Keratinocyte (primary cell): ENCODE measurements at regions not wholly inside any gene's neighbourhood (a gene's known extent, or its start where the extent isn't known, plus 50 kb on each side); places are given as distances from the start of the nearest gene placed in this dataset.
"Not testable (repeated sequence)": the region's sequence is repeated elsewhere in the genome, so short reads cannot be mapped to it uniquely, and the experiment has no call there.

Experiments used
- DNase-seq: peaks from one replicate; pipeline ENCODE4 v3.0.0-alpha.2; 2011; ENCODE audit warnings: low read depth, missing footprints, low spot score
- FAIRE-seq: peaks from 2 replicates; lab custom pipeline; 2011; peaks lifted over from hg19 to GRCh38; lab: Jason Lieb, UNC
- H2AFZ ChIP-seq: 2 replicates; pipeline ENCODE4 v1.6.0; 2012; ENCODE audit warnings: low read length, control low read depth, inconsistent platforms; ENCODE audit not compliant: control insufficient read depth
- H3K27ac ChIP-seq: 2 replicates; pipeline ENCODE4 v1.5.1; 2011; ENCODE audit warnings: low read length; ENCODE audit not compliant: control insufficient read depth, insufficient read depth
- H3K27me3 ChIP-seq: 3 replicates; pipeline ENCODE4 v1.6.0; 2011; ENCODE audit warnings: low read length; ENCODE audit not compliant: control insufficient read depth, insufficient read depth; ENCODE audit errors: extremely low read depth
- H3K36me3 ChIP-seq, 2 experiments: 2 replicates in 1 of 2; 3 replicates in 1 of 2; pipeline ENCODE4 v1.5.1; 2011; ENCODE audit warnings: low read length in 2 of 2, mild to moderate bottlenecking in 1 of 2; ENCODE audit not compliant: control insufficient read depth in 2 of 2, insufficient read depth in 2 of 2; ENCODE audit errors: extremely low read depth in 1 of 2
- H3K4me1 ChIP-seq: 3 replicates; pipeline ENCODE4 v1.5.1; 2011; ENCODE audit warnings: low read length; ENCODE audit not compliant: control insufficient read depth, insufficient read depth; ENCODE audit errors: extremely low read depth
- H3K4me2 ChIP-seq: 3 replicates; pipeline ENCODE4 v1.6.0; 2011; ENCODE audit warnings: low read depth, low read length; ENCODE audit not compliant: control insufficient read depth, insufficient read depth; ENCODE audit errors: extremely low read depth
- H3K4me3 ChIP-seq, 3 experiments: fragments of 200-600 bp in 1 of 3; sonication (generic) in 1 of 3; 2 replicates in 2 of 3; 3 replicates in 1 of 3; pipeline ENCODE4 v1.5.1; 2011 to 2016; ENCODE audit warnings: low read length in 3 of 3, mild to moderate bottlenecking in 3 of 3, control low read depth in 2 of 3, inconsistent platforms in 1 of 3, low read depth in 1 of 3, mixed read lengths in 1 of 3, mixed run types in 1 of 3, moderate library complexity in 1 of 3; ENCODE audit not compliant: control insufficient read depth in 2 of 3, insufficient read depth in 2 of 3; ENCODE audit errors: extremely low read depth in 1 of 3
- H3K79me2 ChIP-seq: 2 replicates; pipeline ENCODE4 v1.6.0; 2012; ENCODE audit warnings: low read length; ENCODE audit not compliant: control insufficient read depth, insufficient read depth
- H3K9ac ChIP-seq: 3 replicates; pipeline ENCODE4 v1.6.0; 2011; ENCODE audit warnings: low read length; ENCODE audit not compliant: control insufficient read depth, insufficient read depth; ENCODE audit errors: extremely low read depth
- H3K9me1 ChIP-seq: 3 replicates; pipeline ENCODE4 v1.6.0; 2011; ENCODE audit warnings: low read length; ENCODE audit not compliant: control insufficient read depth, insufficient read depth; ENCODE audit errors: extremely low read depth
- H3K9me3 ChIP-seq: 2 replicates; pipeline ENCODE4 v1.5.1; 2012; ENCODE audit warnings: low read depth, low read length; ENCODE audit not compliant: control insufficient read depth
- H4K20me1 ChIP-seq: 3 replicates; pipeline ENCODE4 v1.6.0; 2011; ENCODE audit warnings: low read length; ENCODE audit not compliant: control insufficient read depth, insufficient read depth; ENCODE audit errors: extremely low read depth
- CTCF ChIP-seq, 3 experiments: IDR thresholded peaks in 1 of 3; conservative IDR thresholded peaks in 1 of 3; optimal IDR thresholded peaks in 1 of 3; 2 replicates in 2 of 3; 3 replicates in 1 of 3; pipeline versions ENCODE3 to v1.5.1; 2011; ENCODE audit warnings: low read length in 3 of 3, mild to moderate bottlenecking in 3 of 3, moderate library complexity in 2 of 3, control low read depth in 1 of 3, inconsistent platforms in 1 of 3; ENCODE audit not compliant: insufficient read depth in 2 of 3; ENCODE audit errors: extremely low read depth in 1 of 3
- EZH2 ChIP-seq: IDR thresholded peaks from one replicate; pipeline ENCODE4 v1.6.1; 2012; ENCODE audit warnings: inconsistent platforms, mild to moderate bottlenecking, low read length, moderate library complexity
- dilution Hi-C: fragments of 300-500 bp; cut with MboI; formaldehyde crosslinking; loops from one replicate; pipeline ENCODE4 v1.7.0; 2020; ENCODE audit warnings: low sequenced_read_pairs; ENCODE audit not compliant: extremely low pct_ligation_motif_present

DNA sequence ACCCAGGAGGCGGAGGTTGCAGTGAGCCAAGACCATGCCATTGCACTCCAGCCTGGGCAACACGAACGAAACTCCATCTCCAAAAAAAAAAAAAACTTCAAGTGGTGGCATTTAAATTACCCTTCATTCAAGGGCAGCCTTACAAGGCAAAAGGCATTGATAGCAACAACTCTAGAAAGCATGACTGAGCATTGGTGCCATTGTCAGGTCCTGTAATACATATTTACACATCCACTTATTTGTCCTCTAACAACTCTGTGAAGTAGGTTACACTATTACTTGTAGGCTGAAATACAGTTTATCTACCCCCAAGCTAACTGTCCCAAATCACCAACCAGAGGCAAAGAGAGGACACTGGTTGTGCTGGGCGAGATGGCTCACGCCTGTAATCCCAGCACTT is 52.7 kb upstream of the LARP1 start:
- H4K20me1 ChIP-seq = no peaks in the 10 kb centered on the region
- H3K9me3 ChIP-seq = no peaks in the 10 kb centered on the region
- H3K36me3 ChIP-seq = no peaks in the 10 kb centered on the region
- DNase-seq (no peak), FAIRE-seq (no peak)
- H2AFZ ChIP-seq = no peak overlapping the region
- H3K27ac ChIP-seq = no peak overlapping the region
- no peaks in the 10 kb centered on the region for H3K9me1 ChIP-seq
- no peak overlapping the region for H3K4me3 ChIP-seq
- H3K27me3 ChIP-seq = no peaks in the 10 kb centered on the region
- no peaks in the 10 kb centered on the region for H3K4me1 ChIP-seq
- H3K4me2 ChIP-seq = no peak overlapping the region
- dilution Hi-C loops = no loop called here
- H3K79me2 ChIP-seq = no peaks in the 10 kb centered on the region
- TF ChIP-seq EZH2 (no peak), CTCF (optimal IDR thresholded peaks at IDR 0.05 in 1 of 3, IDR thresholded peaks at IDR 0.05 in 1 of 3, conservative IDR thresholded peaks at IDR 0.05 in 1 of 3; ENCODE audit: extremely low read depth in 1 of 3, insufficient read depth in 2 of 3, low read length in 3 of 3) (no peak)
- H3K9ac ChIP-seq = no peak overlapping the region

- DNase-seq, H3K4me1 ChIP-seq, H4K20me1 ChIP-seq, dilution Hi-C loops, H3K4me3 ChIP-seq, H3K9me1 ChIP-seq, H3K79me2 ChIP-seq, H2AFZ ChIP-seq, H3K27me3 ChIP-seq, H3K9me3 ChIP-seq, H3K9ac ChIP-seq, FAIRE-seq, H3K4me2 ChIP-seq, H3K36me3 ChIP-seq, H3K27ac ChIP-seq: not testable (repeated sequence)
These were observed 53.5 kb upstream of the LARP1 start for GRCh38 chr5:154701725-154702124.

DNA sequence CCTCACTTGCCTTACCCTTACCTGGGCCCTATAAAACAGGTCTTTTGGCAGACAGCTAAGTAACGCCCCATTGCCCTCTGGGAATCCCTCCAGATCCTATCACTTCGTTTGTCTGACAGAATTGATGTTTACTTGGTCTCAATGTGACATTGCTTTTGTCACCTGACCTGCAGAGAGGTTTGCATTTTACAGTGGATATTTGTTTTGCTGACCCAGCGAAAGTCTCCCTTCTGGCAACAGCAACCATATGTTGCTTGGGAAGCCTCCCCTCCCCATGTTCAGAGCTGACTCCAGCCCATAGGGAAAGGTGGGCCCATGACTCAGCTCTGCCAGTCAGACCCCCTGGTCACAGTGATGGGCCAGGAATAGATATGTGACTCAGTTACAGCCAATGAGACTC is 54.0 kb upstream of the LARP1 start:
- dilution Hi-C loops = no loop called here
- no peaks in the 10 kb centered on the region for H4K20me1 ChIP-seq
- no peaks in the 10 kb centered on the region for H3K9me1 ChIP-seq
- no peaks in the 10 kb centered on the region for H3K4me1 ChIP-seq
- no peak overlapping the region for H3K4me3 ChIP-seq
- no peaks in the 10 kb centered on the region for H3K79me2 ChIP-seq
- H3K27ac ChIP-seq = no peak overlapping the region
- FAIRE-seq (no peak), DNase-seq (no peak)
- no peaks in the 10 kb centered on the region for H3K9me3 ChIP-seq
- no peaks in the 10 kb centered on the region for H3K36me3 ChIP-seq
- no peak overlapping the region for H2AFZ ChIP-seq
- no peak overlapping the region for H3K4me2 ChIP-seq
- H3K27me3 ChIP-seq = no peaks in the 10 kb centered on the region
- no peak overlapping the region for H3K9ac ChIP-seq
- TF ChIP-seq CTCF (optimal IDR thresholded peaks at IDR 0.05 in 1 of 3, IDR thresholded peaks at IDR 0.05 in 1 of 3, conservative IDR thresholded peaks at IDR 0.05 in 1 of 3; ENCODE audit: extremely low read depth in 1 of 3, insufficient read depth in 2 of 3, low read length in 3 of 3) (no peak), EZH2 (no peak)

DNA sequence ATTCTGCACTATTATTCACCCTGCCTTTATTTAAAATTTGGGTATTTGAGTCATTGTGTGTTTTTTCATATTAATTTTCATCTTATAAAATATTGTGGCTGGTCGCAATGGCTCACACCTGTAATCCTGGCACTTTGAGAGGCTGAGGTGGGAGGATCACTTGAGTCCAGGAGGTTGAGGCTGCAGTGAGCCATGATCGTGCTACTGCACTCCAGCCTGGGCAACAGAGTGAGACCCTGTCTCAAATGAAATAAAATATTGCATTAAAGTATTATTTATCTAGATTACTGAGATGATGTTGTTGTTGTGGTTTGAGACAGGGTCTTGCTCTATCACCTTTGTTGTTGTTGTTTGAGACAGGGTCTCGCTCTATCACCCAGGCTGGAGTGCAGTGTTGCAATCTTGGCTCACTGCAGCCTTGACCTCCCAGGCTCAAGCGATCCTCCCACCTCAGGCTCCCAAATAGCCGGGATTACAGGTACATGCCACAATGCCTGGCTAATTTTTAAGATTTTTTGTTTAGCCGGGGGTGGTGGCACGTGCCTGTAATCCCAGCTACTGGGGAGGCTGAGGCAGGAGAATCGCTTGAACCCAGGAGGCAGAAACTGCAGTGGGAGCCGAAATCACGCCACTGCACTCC is 54.8 kb upstream of the LARP1 start:
- H4K20me1 ChIP-seq, H3K9me3 ChIP-seq, DNase-seq, H2AFZ ChIP-seq, FAIRE-seq, H3K4me3 ChIP-seq, H3K9me1 ChIP-seq, H3K4me2 ChIP-seq, H3K27ac ChIP-seq, H3K9ac ChIP-seq, H3K27me3 ChIP-seq, H3K4me1 ChIP-seq, H3K36me3 ChIP-seq, dilution Hi-C loops, H3K79me2 ChIP-seq: not testable (repeated sequence)
